ENCODE measurements at regions not wholly inside any gene's neighbourhood (a gene's known extent, or its start where the extent isn't known, plus 50 kb on each side); places are given as distances from the start of the nearest gene placed in this dataset.
"Not testable (repeated sequence)": the region's sequence is repeated elsewhere in the genome, so short reads cannot be mapped to it uniquely, and the experiment has no call there.

- no peak for DNase-seq
These were observed 88.6 kb upstream of the NEDD9 start for GRCh38 chr6:11320914-11321597.

DNA sequence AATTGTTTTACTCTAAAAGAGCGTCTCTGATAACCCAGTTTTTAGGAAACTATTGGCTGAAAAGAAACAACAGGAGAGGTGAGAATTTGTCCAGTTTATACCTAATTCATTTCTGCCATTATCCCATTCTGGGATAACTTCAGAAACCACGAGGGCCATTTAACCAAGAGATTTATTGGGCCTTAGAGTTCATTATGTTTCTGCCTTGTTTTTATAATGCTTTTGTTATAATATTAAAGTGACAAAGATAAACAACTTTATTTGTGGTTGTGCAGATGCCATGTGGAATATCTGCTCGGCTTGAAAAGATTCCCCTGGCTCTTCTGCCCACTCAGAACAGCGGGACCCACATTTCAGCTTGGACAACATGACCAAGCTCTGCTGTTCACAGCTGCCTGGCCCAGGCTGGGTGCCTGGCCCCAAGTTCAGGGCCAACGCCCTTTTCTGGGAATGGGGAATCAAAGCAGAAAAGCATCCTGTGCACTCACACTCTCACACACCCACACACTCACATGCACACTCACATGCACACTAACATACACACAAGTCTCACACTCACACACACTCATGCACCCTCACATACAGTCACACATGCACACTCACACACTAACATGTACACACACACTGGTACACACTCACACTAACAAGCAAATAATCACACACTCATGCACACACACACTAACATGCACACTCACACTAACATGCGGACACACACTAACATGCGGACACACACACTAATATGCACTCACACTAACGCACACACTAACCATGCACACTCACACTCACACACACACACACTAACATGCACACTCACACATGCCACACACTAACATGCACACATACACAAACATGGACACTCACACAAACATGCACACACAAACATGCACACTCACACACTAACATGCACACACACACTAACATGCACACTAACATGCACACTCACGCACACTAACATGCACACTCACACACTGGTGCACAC lies 86.7 kb upstream of the NEDD9 start:
- DNase-seq = no peak

DNA sequence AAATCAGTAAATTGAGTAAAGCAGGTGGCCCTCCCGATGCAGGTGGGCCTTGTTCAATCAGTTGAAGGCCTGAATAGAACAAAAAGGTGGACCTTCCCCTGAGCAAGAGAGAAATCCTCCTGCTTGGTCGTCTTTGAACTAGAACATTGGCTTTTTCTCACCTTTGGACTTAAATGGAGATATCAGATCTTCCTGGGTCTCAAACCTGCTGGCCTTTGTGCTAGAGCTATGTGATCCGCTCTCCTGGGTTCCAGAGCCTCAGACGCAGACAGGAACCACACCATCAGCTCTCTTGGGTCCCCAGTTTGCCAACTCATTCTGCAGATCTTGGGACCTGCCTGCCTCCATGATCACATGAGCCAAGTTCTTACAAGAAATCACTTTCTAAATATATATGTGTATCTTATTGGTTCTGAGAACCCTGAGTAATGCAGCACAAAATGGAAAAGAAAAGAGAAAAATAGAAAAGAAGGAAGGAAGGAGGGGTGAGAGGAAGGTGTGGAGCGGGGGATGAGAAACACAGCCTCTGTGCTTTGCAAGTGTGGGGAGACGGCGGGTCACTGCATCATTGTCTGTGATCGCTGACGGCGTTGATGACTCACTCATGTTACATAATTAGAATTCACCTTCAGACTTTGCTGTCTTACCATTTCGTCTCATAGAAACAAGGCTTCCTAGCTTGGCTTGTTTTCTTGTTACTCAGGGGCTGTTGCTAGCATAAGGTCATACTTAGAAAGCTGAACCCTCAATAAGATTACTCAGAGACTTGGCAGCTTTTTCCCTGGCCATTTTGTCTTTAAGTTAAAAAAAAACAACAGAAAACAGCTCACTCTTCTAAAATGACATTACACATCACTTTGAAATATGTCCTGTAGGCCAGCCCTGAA lies 85.7 kb upstream of the NEDD9 start:
- no peak for DNase-seq

GRCh38 chr6:11315743-11316437 lies 83.4 kb upstream of the NEDD9 start:
- DNase-seq = no peak

DNA sequence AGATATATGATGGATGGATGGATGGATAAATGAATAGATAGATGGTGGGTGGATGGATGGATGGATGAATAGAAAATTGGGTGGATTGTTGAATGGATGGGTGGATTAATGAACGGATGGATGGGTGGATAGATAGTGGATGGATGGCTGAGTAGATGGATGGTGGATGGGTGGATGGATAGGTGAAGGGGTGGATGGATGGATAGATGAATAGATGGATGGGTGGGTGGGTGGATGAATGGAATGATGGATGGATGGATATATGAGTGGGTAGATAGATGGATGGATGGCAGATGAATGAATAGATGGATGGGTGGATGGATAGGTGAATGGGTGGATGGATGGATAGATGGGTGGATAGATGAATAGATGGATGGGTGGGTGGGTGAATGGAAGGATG lies 80.7 kb upstream of the NEDD9 start:
- no peak for DNase-seq

- DNase-seq = no peak
These were observed 79.5 kb upstream of the NEDD9 start for GRCh38 chr6:11311970-11312369.

GRCh38 chr6:11309947-11310665 lies 77.6 kb upstream of the NEDD9 start:
- DNase-seq = no peak

DNA sequence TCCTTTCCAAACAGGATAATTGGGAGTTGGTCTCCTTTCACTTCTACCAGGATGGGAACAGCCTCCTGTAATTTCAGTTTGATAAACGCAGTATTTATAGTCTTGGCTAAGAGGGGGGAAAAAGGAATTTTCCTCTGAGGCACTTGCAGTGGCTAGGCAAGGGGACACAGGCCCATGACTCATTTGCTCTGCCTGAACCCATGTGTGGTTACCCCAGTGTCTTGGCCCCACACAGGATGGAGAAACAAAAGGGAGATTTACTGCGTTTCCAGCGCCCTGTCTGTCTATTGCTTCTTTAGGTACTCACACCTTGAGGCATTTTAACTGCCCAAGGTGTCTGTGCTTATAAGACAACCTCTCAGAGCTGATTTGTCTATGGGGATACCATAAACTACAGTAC lies 74.8 kb upstream of the NEDD9 start:
- no peak for DNase-seq

DNA sequence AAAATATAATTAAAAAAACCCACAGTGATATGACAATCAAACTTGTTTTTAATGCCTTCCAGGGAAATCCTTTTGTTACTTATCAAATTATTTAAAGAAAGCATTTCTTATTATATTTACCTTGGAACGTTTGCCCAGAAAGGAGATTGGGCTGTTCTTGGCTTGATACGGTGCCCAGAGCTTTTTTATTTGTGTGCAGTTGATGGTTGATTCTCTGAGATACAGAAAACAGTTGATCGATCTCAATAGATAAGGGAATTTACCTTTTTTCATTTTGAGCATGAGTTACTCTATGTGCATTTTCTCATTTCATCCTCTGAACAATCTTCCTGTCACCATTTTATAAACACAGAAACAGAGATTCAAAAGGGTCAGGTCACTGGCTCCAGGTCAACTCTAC lies 72.5 kb upstream of the NEDD9 start:
- DNase-seq = no peak

DNA sequence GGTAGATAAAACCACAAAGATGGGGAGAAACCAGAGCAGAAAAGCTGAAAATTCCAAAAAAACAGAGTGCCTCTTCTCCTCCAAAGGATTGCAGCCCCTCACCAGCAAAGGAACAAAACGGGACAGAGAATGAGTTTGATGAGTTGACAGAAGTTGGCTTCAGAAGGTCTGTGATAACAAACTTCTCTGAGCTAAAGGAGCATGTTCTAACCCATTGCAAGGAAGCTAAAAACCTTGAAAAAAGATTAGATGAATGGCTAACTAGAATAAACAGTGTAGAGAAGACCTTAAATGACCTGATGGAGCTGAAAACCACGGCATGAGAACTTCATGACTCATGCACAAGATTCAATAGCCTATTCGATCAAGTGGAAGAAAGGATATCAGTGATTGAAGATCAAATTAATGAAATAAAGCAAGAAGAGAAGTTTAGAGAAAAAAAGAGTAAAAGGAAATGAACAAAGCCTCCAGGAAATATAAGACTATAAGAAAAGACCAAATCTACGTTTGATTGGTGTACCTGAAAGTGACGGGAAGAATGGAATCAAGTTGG lies 67.5 kb upstream of the NEDD9 start:
- not testable (repeated sequence) for DNase-seq

- DNase-seq = not testable (repeated sequence)
These were observed 66.9 kb upstream of the NEDD9 start for GRCh38 chr6:11299421-11299784.

DNA sequence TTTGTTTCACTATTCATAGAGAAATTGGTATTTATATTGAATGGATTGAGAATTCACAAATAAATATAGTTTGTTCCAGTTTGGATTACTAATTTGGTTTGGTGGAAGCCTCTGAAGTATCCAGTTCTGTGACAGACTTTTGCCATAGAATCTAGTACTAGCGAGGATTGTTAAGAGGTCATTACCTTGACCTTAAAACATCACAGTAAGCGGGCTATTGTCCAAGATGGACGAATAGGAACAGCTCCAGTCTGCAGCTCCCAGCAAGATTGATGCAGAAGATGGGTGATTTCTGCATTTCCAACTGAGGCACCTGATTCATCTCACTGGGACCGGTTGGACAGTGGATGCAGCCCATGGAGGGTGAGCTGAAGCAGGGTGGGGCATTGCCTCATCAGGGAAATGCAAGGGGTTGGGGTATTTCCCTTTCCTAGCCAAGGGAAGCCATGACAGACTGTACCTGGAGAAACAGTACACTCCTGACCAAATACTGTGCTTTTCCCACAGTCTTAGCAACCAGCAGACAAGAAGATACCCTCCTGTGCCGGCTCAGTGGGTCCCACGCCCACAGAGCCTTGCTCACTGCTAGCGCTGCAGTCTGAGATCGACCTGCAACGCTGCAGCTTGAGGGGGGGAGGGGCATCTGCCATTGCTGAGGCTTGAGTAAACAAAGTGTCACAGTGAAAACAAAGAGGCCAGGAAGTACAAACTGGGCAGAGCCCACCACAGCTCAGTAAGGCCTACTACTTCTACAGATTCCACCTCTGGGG lies 66.4 kb upstream of the NEDD9 start:
- no peak for DNase-seq

GRCh38 chr6:11297376-11297729 lies 64.9 kb upstream of the NEDD9 start:
- DNase-seq = no peak

DNA sequence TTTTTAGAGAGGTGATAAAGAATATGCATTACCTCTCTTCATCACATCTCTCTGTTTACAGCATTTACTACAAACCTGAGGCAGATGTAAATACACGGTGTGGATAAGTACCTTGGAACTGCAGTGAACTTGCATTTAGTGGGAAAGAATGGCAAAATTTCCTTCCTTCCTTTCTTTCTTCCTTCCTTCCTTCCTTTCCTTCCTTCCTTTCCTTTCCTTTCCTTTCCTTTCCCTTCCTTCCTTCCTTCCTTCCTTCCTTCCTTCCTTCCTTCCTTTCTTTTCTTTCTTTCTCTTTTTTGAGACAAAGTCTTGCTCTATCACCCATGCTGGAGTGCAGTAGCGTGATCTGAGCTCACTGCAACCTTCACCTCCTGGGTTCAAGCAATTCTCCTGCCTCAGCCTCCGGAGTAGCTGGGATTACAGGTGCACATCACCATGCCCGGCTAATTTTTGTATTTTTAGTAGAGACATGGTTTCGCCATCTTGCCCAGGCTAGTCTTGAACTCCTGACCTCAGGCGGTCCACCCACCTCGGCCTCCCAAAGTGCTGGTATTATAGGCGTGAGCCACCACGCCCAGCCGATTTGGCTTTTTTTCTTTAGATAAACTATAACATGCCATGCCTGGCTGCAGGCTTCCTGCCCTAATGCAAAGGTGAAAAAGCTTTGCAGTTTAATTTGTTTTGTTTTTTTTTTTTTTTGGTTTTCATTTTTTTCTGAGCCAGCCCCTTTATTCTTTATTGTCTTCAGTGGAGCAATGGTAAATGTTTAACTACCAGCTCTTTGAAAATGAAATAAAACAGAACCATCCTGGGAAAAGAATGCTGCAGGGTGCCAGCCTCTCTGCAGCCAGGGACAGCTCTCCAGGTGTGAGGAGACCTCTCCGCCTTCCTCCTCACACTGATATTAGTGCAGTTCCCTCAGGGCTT lies 64.2 kb upstream of the NEDD9 start:
- no peak for DNase-seq

GRCh38 chr6:11295969-11296368 lies 63.5 kb upstream of the NEDD9 start:
- no peak for DNase-seq

- no peak for DNase-seq
These were observed 61.8 kb upstream of the NEDD9 start for GRCh38 chr6:11294228-11294627.

- no peak for DNase-seq
These were observed 60.2 kb upstream of the NEDD9 start for GRCh38 chr6:11292594-11293236.

- no peak for DNase-seq
These were observed 59.6 kb upstream of the NEDD9 start for GRCh38 chr6:11292091-11292490.

DNA sequence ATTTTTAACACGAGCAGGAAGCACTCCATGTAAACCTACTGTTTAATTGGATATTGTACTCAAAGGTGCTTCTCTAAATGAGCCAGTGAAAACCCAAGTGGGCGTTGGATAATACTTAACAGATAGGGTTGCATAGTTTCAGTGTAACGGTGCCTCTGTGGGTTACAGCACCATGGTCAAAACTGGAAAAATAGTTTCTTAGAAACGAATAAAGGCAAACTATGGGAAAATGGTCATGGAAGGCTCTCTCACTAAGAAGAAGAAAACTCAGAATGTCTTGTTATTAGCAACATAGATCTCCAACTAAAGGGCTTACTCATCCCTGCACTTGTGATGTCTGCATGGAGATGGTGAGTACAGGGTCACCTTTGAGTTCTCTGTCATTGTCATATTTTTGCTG lies 59.1 kb upstream of the NEDD9 start:
- no peak for DNase-seq
